Thyroid gland (tissue), 4 donors: ENCODE measurements at regions not wholly inside any gene's neighbourhood (a gene's known extent, or its start where the extent isn't known, plus 50 kb on each side); places are given as distances from the start of the nearest gene placed in this dataset.
"Not testable (repeated sequence)": the region's sequence is repeated elsewhere in the genome, so short reads cannot be mapped to it uniquely, and the experiment has no call there.

Experiments used
- DNase-seq, 2 donors: peaks; one replicate each; pipeline ENCODE4 v3.0.0-alpha.2; 2019
- H3K27ac ChIP-seq, 3 donors: fragments of 200-600 bp; sonication (generic); 1 replicate in 2 of 3; 2 replicates in 1 of 3; pipeline ENCODE4 v1.5.1; 2016 to 2019; ENCODE audit warnings: mild to moderate bottlenecking in 1 of 3, moderate library complexity in 1 of 3
- H3K27me3 ChIP-seq: fragments of 200-600 bp; sonication (generic); one replicate; pipeline ENCODE4 v1.5.1; 2019
- H3K36me3 ChIP-seq, 2 donors: fragments of 200-600 bp; sonication (generic); one replicate each; pipeline ENCODE4 v1.5.1; 2016 to 2019
- H3K4me1 ChIP-seq, 2 donors: fragments of 200-600 bp; sonication (generic); one replicate each; pipeline ENCODE4 v1.5.1; 2017 to 2019
- H3K4me3 ChIP-seq, 3 donors: fragments of 200-600 bp; sonication (generic); replicated peaks in 1 of 3; 1 replicate in 2 of 3; 2 replicates in 1 of 3; pipeline ENCODE4 v1.5.1; 2016; ENCODE audit warnings: mild to moderate bottlenecking in 1 of 3
- H3K9me3 ChIP-seq: fragments of 200-600 bp; sonication (generic); one replicate; pipeline ENCODE4 v1.5.1; 2017
- WGBS, 2 donors: methylation state at CpG; one replicate each; pipeline ENCODE4 v1.1.5; 2017; 5-methylcytosine and 5-hydroxymethylcytosine counted together
- intact Hi-C: fragments of 100-400 bp; cut with DNase I; formaldehyde crosslinking; loops from one replicate; pipeline ENCODE4 v1.15.1; 2023

DNA sequence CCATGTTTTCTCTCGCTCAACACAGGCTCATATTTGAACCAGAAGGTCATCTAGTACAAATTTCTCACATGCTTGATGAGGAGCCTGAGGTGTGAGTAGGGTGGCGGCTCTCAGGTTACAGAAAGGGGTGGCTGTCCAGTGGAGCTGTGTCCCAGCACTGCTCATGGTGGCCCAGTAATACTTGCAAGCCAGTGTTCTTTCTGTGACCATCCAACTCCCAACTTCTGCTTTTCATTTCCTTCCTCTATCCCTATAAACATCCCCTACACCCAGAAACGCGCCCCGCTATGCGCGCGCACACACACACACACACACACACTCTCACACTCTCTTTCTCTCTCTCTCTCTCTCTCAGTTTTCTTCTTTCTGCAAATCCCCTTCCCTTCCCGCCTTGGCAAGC, 196.3 kb downstream of the TP53TG3F start:
- H3K9me3 ChIP-seq, H3K27me3 ChIP-seq, DNase-seq, H3K4me1 ChIP-seq, intact Hi-C loops, H3K36me3 ChIP-seq, H3K27ac ChIP-seq, H3K4me3 ChIP-seq: not testable (repeated sequence)
- WGBS, 2 donors, result 80 to 91% methylated on average over 6 to 7 of the region's 9 CpGs

DNA sequence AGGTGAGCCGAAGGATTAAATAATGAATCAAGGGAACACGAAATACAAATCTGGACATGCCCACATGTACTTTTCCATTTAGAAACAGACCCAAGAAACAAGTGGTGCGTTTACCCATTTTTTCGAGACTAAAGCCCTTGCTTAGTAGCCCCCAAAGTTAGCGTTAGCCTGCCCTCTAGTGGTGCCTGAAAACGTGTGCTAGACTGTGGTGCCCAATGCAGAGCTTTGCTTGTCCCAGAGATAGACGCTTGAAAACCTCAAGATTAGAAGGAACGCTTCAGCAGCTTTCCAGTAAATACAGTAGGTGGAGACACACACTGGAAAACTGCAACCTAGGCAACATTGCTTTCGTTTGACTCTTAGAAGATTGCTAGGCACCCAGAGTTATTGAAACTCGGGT, 197.0 kb downstream of the TP53TG3F start:
- no CpG with 5 or more reads among the region's 10 CpGs for WGBS, 2 donors

DNA sequence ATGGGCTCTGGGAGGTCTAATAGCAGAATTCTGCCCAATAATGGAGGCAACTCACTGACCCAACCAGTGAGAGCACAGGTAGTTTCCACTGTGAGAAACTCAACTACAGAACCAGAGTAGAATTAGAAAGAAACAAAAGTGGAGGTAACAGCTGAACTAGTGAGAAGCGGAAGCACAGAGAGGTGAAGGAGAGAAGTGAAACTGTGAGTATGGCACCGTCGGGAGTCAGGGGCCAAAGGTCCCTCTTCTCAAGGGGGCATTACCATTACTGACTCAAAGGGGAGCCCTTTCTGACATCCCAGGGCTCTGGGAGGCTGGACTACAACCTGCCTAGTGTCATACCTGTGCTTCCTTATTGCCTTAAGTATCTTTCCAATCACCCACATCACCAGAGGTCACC, 198.3 kb downstream of the TP53TG3F start:
- H3K4me3 ChIP-seq, H3K9me3 ChIP-seq, H3K4me1 ChIP-seq, H3K27me3 ChIP-seq, intact Hi-C loops, H3K36me3 ChIP-seq, DNase-seq, H3K27ac ChIP-seq: not testable (repeated sequence)
- no CpG with 5 or more reads among the region's 3 CpGs for WGBS, 2 donors

More for the DNA sequence above, 197.0 kb downstream of the TP53TG3F start:
- DNase-seq, H3K4me1 ChIP-seq, H3K27me3 ChIP-seq, intact Hi-C loops, H3K4me3 ChIP-seq, H3K9me3 ChIP-seq, H3K36me3 ChIP-seq, H3K27ac ChIP-seq: not testable (repeated sequence)

DNA sequence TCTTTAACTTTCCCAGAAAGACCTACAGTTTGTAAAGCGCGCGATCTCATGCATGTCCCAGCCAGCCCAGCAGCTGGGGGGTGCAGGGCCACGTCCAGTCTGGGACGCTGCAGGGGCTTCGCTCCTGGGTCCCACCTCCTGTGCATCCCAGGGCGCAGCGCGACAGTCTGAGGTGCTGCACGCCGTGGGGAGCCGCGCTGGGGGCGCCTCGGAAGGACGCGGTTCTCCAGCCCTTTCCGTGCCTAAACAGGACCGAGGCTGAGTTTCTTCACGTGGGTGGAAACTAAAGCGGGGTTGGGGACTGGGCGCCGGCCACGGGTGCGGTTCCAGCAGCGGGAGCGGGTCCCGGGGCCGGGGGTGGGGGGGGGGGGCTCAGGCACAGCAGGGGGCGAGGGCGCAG, 221.4 kb downstream of the TP53TG3F start:
- H3K36me3 ChIP-seq, intact Hi-C loops, H3K9me3 ChIP-seq, H3K27ac ChIP-seq, H3K27me3 ChIP-seq, H3K4me1 ChIP-seq, H3K4me3 ChIP-seq, DNase-seq: not testable (repeated sequence)
- WGBS, 2 donors, result 72 to 73% methylated on average over 8 to 13 of the region's 31 CpGs

DNA sequence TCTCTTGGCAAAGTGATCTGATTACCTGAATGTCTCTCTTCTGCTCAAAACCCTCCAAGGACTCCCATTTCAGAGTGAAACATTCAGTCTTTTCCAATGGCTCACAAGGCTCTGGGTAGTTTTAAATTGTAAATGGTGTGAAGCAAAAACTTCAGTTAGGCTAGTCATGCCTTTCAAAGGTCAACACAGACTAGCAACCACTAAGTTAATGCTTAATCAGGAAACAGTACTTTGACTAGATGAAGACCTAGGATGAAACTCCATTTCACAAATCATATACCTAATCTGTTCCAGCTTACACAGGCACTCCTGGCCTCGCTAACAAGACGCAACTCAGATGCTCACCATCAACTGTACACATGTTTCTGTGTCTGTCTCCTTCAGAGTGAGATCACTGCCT, 240.9 kb downstream of the TP53TG3F start:
- H3K9me3 ChIP-seq, DNase-seq, H3K27me3 ChIP-seq, intact Hi-C loops, H3K36me3 ChIP-seq, H3K4me1 ChIP-seq, H3K4me3 ChIP-seq, H3K27ac ChIP-seq: not testable (repeated sequence)
- 59 to 75% methylated on average over 2 of the region's 2 CpGs for WGBS, 2 donors

DNA sequence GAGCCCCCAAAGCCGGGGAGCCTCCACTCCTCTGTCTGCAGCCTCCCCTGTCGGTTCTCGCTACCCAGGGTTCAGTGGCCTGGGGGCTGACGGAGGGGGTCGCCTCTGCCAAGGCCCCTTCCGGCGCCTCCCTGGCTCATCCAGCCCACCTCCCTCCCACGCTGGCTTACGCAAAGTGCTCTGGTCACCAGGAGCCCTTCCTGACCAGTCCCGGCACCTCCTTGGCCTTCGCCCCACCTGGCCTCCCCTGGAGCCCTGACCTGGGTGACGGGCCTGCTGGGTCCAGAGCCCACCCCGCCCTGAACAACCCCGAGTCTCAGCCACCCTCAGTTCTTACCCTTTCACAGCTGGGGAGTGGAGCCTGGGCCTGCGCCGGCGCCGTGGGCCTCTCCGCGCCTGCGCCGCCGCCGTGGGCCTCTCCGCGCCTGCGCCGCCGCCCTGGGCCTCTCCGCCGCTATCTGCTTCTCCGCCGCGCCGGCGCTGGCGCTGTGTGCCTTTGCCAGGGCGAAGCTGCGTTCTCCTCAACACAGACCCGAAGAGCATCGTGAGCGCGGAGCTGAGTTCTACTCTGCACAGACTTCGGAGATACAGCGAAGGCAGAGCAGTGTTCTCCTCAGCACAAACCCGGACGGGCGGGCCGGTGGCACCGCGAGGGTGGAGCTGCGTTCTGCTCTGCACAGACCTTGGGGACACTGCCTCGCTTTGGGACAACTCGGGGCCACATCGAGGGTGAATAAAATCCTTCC, 247.6 kb downstream of the TP53TG3F start:
- H3K4me3 ChIP-seq, H3K27me3 ChIP-seq, H3K27ac ChIP-seq, H3K36me3 ChIP-seq, DNase-seq, H3K4me1 ChIP-seq, intact Hi-C loops, H3K9me3 ChIP-seq: not testable (repeated sequence)
- 73 to 77% methylated on average over 29 to 37 of the region's 55 CpGs for WGBS, 2 donors

DNA sequence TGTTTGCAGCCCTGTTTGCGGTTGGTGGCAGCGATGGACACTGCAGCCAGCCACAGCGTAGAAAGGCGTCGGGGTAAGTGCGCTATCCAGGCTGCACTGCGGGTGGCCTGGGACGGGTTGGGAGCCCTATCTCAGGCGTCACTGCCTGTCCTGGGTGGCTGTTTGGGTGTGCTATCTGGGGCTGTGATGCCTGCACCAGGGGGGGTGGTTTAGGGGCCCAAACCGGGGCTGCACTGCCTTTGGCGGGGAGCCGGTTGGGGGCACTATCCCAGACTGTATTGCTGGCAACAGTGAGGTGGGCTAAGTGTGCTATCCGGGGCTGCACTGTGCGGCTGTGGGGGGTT, 248.2 kb downstream of the TP53TG3F start:
- intact Hi-C loops, H3K9me3 ChIP-seq, H3K27ac ChIP-seq, DNase-seq, H3K4me1 ChIP-seq, H3K4me3 ChIP-seq, H3K27me3 ChIP-seq, H3K36me3 ChIP-seq: not testable (repeated sequence)
- 67 to 76% methylated on average over 4 to 6 of the region's 14 CpGs for WGBS, 2 donors

DNA sequence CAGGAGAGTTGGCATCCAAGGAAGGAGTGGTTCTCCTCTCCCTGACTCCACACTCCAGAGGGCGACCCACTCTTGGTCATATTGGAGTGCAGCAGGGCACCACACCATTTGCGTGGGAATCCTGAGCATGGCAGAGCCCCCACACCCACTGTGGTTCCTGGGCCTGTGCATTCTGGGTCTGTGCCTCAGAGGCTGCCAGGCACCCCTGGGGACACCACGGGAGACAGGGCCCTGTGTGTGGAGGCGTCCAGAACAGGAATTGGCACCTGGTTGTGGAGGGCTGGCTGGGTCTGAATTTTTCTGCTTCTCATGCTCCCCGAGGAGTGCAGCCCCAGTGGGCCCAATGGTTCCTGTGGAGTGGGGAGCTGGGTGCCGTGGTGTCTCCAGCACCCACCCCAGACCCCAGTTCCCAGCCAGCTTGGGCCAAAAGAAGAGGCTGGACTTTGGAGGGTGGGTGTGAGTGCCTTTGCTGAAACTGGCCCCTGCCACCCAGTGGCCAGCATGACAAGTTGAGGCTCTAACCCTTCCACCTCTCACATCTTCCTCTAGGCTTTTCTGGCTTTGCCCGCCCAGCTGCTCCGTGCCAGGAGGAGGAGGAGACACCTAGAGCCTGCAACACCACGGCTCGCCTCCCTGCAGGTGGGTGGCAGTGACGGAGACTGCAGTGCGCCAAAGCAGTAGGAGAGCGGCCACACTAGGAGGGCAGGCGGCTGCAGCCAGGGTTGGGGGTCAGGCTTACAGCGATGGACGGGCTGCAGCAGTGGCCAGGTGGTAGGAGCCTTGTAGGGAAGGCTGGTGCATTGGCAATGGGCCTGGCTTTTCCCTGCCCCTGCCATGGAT, 250.7 kb downstream of the TP53TG3F start:
- DNase-seq, H3K27ac ChIP-seq, intact Hi-C loops, H3K4me1 ChIP-seq, H3K9me3 ChIP-seq, H3K4me3 ChIP-seq, H3K36me3 ChIP-seq, H3K27me3 ChIP-seq: not testable (repeated sequence)
- WGBS, 2 donors, result 85 to 95% methylated on average over 2 to 13 of the region's 16 CpGs

DNA sequence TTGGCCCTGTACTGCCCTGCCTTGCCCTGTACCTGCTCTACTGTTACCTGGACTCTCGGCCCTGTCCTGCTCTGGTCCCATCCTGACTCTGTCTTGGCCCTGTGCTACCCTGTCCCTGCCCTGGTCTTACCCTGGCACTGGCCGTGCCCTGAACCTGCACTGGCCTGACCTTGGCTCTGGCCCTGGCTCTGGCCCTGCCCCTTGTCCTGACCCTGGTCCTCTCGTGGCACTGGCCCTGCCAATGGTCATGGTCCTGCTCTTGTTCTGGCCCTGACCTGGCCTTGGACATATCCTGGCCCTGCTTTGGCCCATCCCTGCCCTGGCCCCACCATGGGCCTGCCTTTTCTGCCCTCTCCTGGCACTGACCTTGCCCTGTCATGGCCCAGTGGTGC, 251.3 kb downstream of the TP53TG3F start:
- H3K4me1 ChIP-seq, H3K36me3 ChIP-seq, H3K4me3 ChIP-seq, intact Hi-C loops, H3K27ac ChIP-seq, H3K27me3 ChIP-seq, DNase-seq, H3K9me3 ChIP-seq: not testable (repeated sequence)
- WGBS, 2 donors, result 77 to 87% methylated on average over 3 of the region's 3 CpGs

DNA sequence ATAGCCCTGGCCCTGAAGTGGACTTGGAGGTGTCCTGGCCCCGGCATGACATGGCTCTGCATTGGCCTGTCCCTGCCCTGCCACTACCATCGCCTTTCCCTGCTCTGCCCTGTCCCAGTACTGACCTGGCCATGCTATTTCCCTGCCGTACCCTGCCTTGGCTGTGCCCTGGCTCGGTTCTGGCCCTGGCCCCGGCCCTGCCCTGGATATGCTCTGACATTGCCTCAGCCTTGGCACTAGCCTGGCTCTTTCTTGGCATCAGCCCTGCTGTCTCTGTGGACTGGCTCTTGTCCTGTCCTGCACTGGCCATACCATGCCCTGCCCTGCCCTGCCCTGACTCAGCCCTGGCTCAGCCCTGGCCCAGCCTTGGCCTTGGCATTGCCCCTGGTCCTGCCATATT, 252.2 kb downstream of the TP53TG3F start:
- H3K9me3 ChIP-seq, H3K27ac ChIP-seq, H3K4me1 ChIP-seq, DNase-seq, H3K36me3 ChIP-seq, H3K4me3 ChIP-seq, intact Hi-C loops, H3K27me3 ChIP-seq: not testable (repeated sequence)
- WGBS, 2 donors, result 61 to 89% methylated on average over 3 to 4 of the region's 5 CpGs

DNA sequence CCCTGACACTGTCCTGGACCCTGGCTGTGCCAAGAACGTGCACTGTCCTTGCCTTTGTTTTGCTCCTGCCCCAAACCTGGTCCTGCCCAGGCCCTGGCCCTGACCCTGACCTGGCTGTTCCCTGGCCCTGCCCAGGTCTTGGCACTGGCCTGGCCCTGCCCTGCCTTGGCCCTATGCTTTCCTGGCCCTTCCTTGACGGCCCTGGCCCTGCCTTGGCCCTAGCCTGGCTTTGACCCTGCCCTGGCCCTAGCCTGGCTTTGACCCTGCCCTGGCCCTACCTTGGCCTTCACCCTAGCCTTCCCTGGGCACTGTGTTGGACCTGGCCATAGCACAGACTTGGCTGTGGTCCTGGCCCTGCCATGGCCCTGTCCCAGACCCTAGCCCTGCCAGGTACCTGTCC, 252.9 kb downstream of the TP53TG3F start:
- H3K4me1 ChIP-seq, H3K4me3 ChIP-seq, H3K27ac ChIP-seq, H3K36me3 ChIP-seq, H3K9me3 ChIP-seq, DNase-seq, intact Hi-C loops, H3K27me3 ChIP-seq: not testable (repeated sequence)
- 48 to 56% methylated on average over 2 of the region's 2 CpGs for WGBS, 2 donors

DNA sequence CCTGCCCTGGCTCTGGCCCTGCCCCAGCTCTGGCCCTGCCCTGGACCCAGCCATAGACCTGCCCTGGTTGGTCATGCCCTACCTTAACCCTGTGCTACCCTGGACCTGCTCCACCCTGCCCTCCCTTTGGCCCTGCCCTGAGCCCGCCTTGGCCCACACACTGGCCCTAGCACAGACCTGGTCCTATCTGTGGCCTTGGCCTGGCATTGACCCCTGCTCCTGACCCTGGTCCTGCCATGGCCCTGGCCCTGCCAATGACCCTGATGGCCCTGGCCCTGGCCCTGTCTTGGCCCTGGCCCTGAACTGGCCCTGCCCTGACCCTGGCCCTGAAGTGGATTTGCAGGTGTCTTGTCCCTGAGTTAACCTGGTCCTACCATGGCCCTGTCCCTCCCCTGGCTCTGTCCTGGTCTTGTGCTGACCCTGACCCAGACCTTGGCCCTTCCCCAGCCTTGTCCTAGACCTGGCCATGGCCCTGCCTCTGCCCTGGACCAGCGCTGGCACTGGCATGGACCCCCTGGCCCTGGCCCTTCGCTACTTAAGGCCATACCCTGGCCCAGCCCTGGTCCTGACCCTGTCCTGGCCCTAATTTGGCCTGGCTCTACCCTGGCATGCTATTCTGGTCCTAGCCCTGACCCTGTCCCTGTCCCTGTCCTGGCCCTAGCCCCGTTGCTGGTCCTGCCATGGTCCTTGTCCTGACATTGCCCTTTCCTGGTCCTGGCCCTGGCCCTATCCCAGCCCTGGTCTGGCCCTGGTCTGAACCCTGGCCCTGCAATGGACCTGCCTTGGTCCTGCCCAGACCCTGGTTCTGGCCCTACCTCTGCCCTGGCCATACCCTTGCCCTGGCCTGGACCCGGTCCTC, 253.7 kb downstream of the TP53TG3F start:
- intact Hi-C loops, H3K4me1 ChIP-seq, DNase-seq, H3K4me3 ChIP-seq, H3K27ac ChIP-seq, H3K27me3 ChIP-seq, H3K36me3 ChIP-seq, H3K9me3 ChIP-seq: not testable (repeated sequence)
- WGBS, 2 donors, result 53 to 89% methylated on average over 3 to 5 of the region's 5 CpGs
